ENCODE measurements at regions not wholly inside any gene's neighbourhood (a gene's known extent, or its start where the extent isn't known, plus 50 kb on each side); places are given as distances from the start of the nearest gene placed in this dataset.

- no peak for TF ChIP-seq CTCF (IDR thresholded peaks at IDR 0.05)
- no peak for TF ChIP-seq POLR2AphosphoS5 (IDR thresholded peaks at IDR 0.05)
- no peak for TF ChIP-seq POLR2A (IDR thresholded peaks at IDR 0.05)
- no peak for TF ChIP-seq EP300 (IDR thresholded peaks at IDR 0.05)
Measured at GRCh38 chr5:145157841-145158240, 677.3 kb downstream of the PRELID2 start.

All from stomach (tissue), 4 donors.